Endodermal cell (in vitro differentiated cells): ENCODE measurements at regions not wholly inside any gene's neighbourhood (a gene's known extent, or its start where the extent isn't known, plus 50 kb on each side); places are given as distances from the start of the nearest gene placed in this dataset.

Experiments used
- DNase-seq: peaks from one replicate; pipeline ENCODE4 v3.0.0-alpha.2; 2017
- H3K27ac ChIP-seq: 2 replicates; pipeline ENCODE4 v1.5.1; 2013; ENCODE audit warnings: mild to moderate bottlenecking, low read depth, low read length, moderate library complexity
- H3K27me3 ChIP-seq: 2 replicates; pipeline ENCODE4 v1.6.1; 2013; ENCODE audit warnings: mild to moderate bottlenecking, low read length, moderate library complexity; ENCODE audit not compliant: insufficient read depth, control insufficient read depth, poor library complexity, severe bottlenecking
- H3K36me3 ChIP-seq: 2 replicates; pipeline ENCODE4 v1.7.0; 2013; ENCODE audit warnings: mild to moderate bottlenecking, low read length, moderate library complexity; ENCODE audit not compliant: control insufficient read depth, insufficient read depth
- H3K4me1 ChIP-seq: one replicate; pipeline ENCODE4 v1.7.0; 2013; ENCODE audit warnings: low read length; ENCODE audit not compliant: control insufficient read depth, insufficient read depth
- H3K4me3 ChIP-seq: 2 replicates; pipeline ENCODE4 v1.5.1; 2013; ENCODE audit warnings: mild to moderate bottlenecking, low read length, moderate library complexity
- H3K9ac ChIP-seq: 2 replicates; pipeline ENCODE4 v1.6.1; 2013; ENCODE audit warnings: mild to moderate bottlenecking, low read length, moderate library complexity; ENCODE audit not compliant: poor library complexity, severe bottlenecking; ENCODE audit errors: extremely low read depth
- H3K9me3 ChIP-seq: 2 replicates; pipeline ENCODE4 v1.6.1; 2013; ENCODE audit warnings: mild to moderate bottlenecking, low read length, moderate library complexity; ENCODE audit not compliant: control insufficient read depth
- H3K27ac Mint-ChIP-seq: 2 replicates; pipeline ENCODE4 v1.8.0; 2020; ENCODE audit warnings: mixed read lengths
- H3K27me3 Mint-ChIP-seq: 2 replicates; pipeline ENCODE4 v1.8.0; 2021; ENCODE audit warnings: mild to moderate bottlenecking, mixed read lengths; ENCODE audit not compliant: insufficient read depth
- H3K36me3 Mint-ChIP-seq: 2 replicates; pipeline ENCODE4 v1.8.0; 2020; ENCODE audit warnings: low read depth, mixed read lengths
- H3K4me1 Mint-ChIP-seq: 2 replicates; pipeline ENCODE4 v1.8.0; 2020; ENCODE audit warnings: mixed read lengths
- H3K4me3 Mint-ChIP-seq: 2 replicates; pipeline ENCODE4 v1.8.0; 2020; ENCODE audit warnings: mild to moderate bottlenecking, moderate library complexity, mixed read lengths
- H3K9me3 Mint-ChIP-seq: 2 replicates; pipeline ENCODE4 v1.8.0; 2020; ENCODE audit warnings: mild to moderate bottlenecking, mixed read lengths
- CTCF ChIP-seq: fragments of 200-600 bp; sonication (generic); conservative IDR thresholded peaks from 2 replicates; pipeline ENCODE4 v1.5.0; 2021; ENCODE audit warnings: antibody characterized with exemption, mild to moderate bottlenecking
- WGBS, 2 experiments: methylation state at CpG; one replicate each; pipeline versions ENCODE4 v1.1.5 to v1.1.7; 2013; ENCODE audit warnings: missing lambda C conversion rate in 2 of 2, mixed read lengths in 1 of 2; ENCODE audit not compliant: insufficient coverage in 1 of 2, insufficient read length in 1 of 2; 5-methylcytosine and 5-hydroxymethylcytosine counted together

GRCh38 chr4:123816462-123816861 is 419.9 kb downstream of the SPRY1 start:
- Mint-ChIP-seq H3K9me3 (no peaks in the 10 kb centered on the region), H3K4me3 (no peak overlapping the region), H3K27me3 (no peaks in the 10 kb centered on the region), H3K36me3 (no peaks in the 10 kb centered on the region), H3K4me1 (peaks cover 11% of the 10 kb centered on the region), H3K27ac (peak overlapping the region; percentile 23)
- no peak for TF ChIP-seq CTCF
- Histone ChIP-seq H3K36me3 (no peaks in the 10 kb centered on the region), H3K4me3 (no peak overlapping the region), H3K4me1 (no peaks in the 10 kb centered on the region), H3K27me3 (no peaks in the 10 kb centered on the region), H3K9me3 (no peaks in the 10 kb centered on the region), H3K9ac (no peak overlapping the region), H3K27ac (no peak overlapping the region)
- no peak for DNase-seq
- WGBS, 2 experiments = 66% methylated on average over 2 of the region's 2 CpGs; no CpG with 5 or more reads in 1 of the 2 experiments

GRCh38 chr4:123817025-123817688 is 420.6 kb downstream of the SPRY1 start:
- no peaks in the 10 kb centered on the region for H3K36me3 ChIP-seq
- H3K27ac ChIP-seq = no peak overlapping the region
- TF ChIP-seq CTCF = no peak
- no peak overlapping the region for H3K4me3 Mint-ChIP-seq
- 94 to 95% methylated on average over 3 to 7 of the region's 7 CpGs for whole genome bisulfite sequencing, 2 experiments
- H3K4me1 ChIP-seq = no peaks in the 10 kb centered on the region
- peaks cover 2% of the 10 kb centered on the region for H3K9me3 ChIP-seq
- no peaks in the 10 kb centered on the region for H3K9me3 Mint-ChIP-seq
- no peak overlapping the region for H3K4me3 ChIP-seq
- H3K27me3 ChIP-seq = no peaks in the 10 kb centered on the region
- no peaks in the 10 kb centered on the region for H3K27me3 Mint-ChIP-seq
- H3K36me3 Mint-ChIP-seq = no peaks in the 10 kb centered on the region
- H3K4me1 Mint-ChIP-seq = peaks cover 14% of the 10 kb centered on the region
- peak overlapping the region; percentile 23 for H3K27ac Mint-ChIP-seq
- no peak for DNase-seq
- no peak overlapping the region for H3K9ac ChIP-seq

GRCh38 chr4:123819362-123820035 is 422.9 kb downstream of the SPRY1 start:
- Mint-ChIP-seq H3K27ac (no peak overlapping the region), H3K27me3 (no peaks in the 10 kb centered on the region), H3K4me3 (no peak overlapping the region), H3K4me1 (peaks cover 14% of the 10 kb centered on the region), H3K36me3 (no peaks in the 10 kb centered on the region), H3K9me3 (peaks cover 7% of the 10 kb centered on the region)
- DNase-seq = no peak
- Histone ChIP-seq H3K9me3 (peaks cover 7% of the 10 kb centered on the region), H3K4me1 (no peaks in the 10 kb centered on the region), H3K9ac (no peak overlapping the region), H3K27ac (no peak overlapping the region), H3K36me3 (no peaks in the 10 kb centered on the region), H3K4me3 (no peak overlapping the region), H3K27me3 (no peaks in the 10 kb centered on the region)
- TF ChIP-seq CTCF = no peak
